Adipocyte (in vitro differentiated cells): ENCODE measurements at regions not wholly inside any gene's neighbourhood (a gene's known extent, or its start where the extent isn't known, plus 50 kb on each side); places are given as distances from the start of the nearest gene placed in this dataset.

Experiments
- DNase-seq: peaks from one replicate; pipeline ENCODE4 v3.0.0-alpha.2; 2015; ENCODE audit warnings: low read depth
- H3K27me3 ChIP-seq: replicated peaks from 2 replicates; pipeline ENCODE4 v1.7.0; 2013; ENCODE audit warnings: mild to moderate bottlenecking, low read length, moderate library complexity; ENCODE audit not compliant: control insufficient read depth, insufficient read depth
- H3K36me3 ChIP-seq: 2 replicates; pipeline ENCODE4 v1.7.0; 2013; ENCODE audit warnings: low read length, mild to moderate bottlenecking, moderate library complexity; ENCODE audit not compliant: control insufficient read depth, insufficient read depth, severe bottlenecking
- H3K4me1 ChIP-seq: 2 replicates; pipeline ENCODE4 v1.7.0; 2013; ENCODE audit warnings: mild to moderate bottlenecking, low read length, moderate library complexity; ENCODE audit not compliant: control insufficient read depth, insufficient read depth
- H3K4me3 ChIP-seq: 2 replicates; pipeline ENCODE4 v1.7.0; 2013; ENCODE audit warnings: mild to moderate bottlenecking, low read length, moderate library complexity
- H3K9ac ChIP-seq: 2 replicates; pipeline ENCODE4 v1.7.0; 2013; ENCODE audit warnings: mild to moderate bottlenecking, low read length, moderate library complexity
- H3K9me3 ChIP-seq: 2 replicates; pipeline ENCODE4 v1.7.0; 2013; ENCODE audit warnings: mild to moderate bottlenecking, low read length, moderate library complexity; ENCODE audit not compliant: control insufficient read depth

GRCh38 chr2:149991576-149991975 is 404.0 kb upstream of the MMADHC start:
- no peak for DNase-seq
- H3K27me3 ChIP-seq, result no peaks in the 10 kb centered on the region
- H3K9me3 ChIP-seq, result no peaks in the 10 kb centered on the region
- H3K4me1 ChIP-seq, result peaks cover 24% of the 10 kb centered on the region
- H3K36me3 ChIP-seq, result no peaks in the 10 kb centered on the region
- no peak overlapping the region for H3K4me3 ChIP-seq
- H3K9ac ChIP-seq, result no peak overlapping the region

DNA sequence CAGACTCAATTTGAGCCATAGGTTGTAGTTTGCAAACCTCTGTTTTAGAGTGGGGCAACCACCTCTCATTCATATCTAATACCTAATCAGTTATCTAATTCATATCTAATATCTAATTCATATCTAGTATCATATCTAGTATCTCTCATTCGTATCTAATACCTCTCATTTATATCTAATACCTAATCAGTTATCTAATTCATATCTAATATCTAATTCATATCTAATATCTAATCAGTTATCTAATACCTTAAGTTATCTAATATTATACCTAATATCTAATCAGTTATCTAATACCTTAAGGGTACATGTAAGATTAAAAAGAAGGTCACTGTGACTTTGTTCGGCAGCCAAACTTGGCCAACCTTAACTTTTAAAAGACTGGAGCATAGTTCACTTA is 403.4 kb upstream of the MMADHC start:
- Histone ChIP-seq H3K9me3 (no peaks in the 10 kb centered on the region), H3K36me3 (no peaks in the 10 kb centered on the region), H3K27me3 (no peaks in the 10 kb centered on the region), H3K9ac (no peak overlapping the region), H3K4me3 (no peak overlapping the region), H3K4me1 (peaks cover 24% of the 10 kb centered on the region)
- no peak for DNase-seq

GRCh38 chr2:149989447-149990063 is 402.0 kb upstream of the MMADHC start:
- Histone ChIP-seq H3K4me1 (peaks cover 24% of the 10 kb centered on the region), H3K9ac (no peak overlapping the region), H3K36me3 (no peaks in the 10 kb centered on the region), H3K27me3 (no peaks in the 10 kb centered on the region), H3K4me3 (no peak overlapping the region), H3K9me3 (no peaks in the 10 kb centered on the region)
- peak; percentile 17 for DNase-seq

GRCh38 chr2:149988361-149988760 is 400.8 kb upstream of the MMADHC start:
- Histone ChIP-seq H3K9ac (no peak overlapping the region), H3K9me3 (no peaks in the 10 kb centered on the region), H3K4me1 (peaks cover 16% of the 10 kb centered on the region), H3K4me3 (no peak overlapping the region), H3K27me3 (no peaks in the 10 kb centered on the region), H3K36me3 (no peaks in the 10 kb centered on the region)
- no peak for DNase-seq

DNA sequence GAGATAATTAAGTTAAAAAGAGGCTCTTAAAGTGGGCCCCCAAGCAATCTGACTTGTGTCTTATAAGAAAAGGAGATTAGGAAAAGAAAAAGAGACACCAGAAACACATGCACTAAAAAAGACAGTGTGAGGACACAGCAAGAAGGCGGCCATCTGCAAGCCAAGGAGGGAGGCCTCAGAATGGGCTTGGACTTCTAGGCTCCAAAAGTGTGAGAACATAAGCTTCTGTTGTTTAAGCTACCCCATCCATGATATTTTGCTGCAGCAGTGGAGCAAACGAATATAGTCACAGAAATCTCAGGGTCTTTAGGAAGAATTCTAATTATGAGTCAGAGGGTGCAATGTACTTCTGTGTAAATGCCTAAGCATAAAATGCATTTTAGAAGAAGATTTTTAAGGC is 399.3 kb upstream of the MMADHC start:
- Histone ChIP-seq H3K36me3 (no peaks in the 10 kb centered on the region), H3K9ac (no peak overlapping the region), H3K9me3 (no peaks in the 10 kb centered on the region), H3K27me3 (no peaks in the 10 kb centered on the region), H3K4me3 (no peak overlapping the region), H3K4me1 (peaks cover 16% of the 10 kb centered on the region)
- no peak for DNase-seq

DNA sequence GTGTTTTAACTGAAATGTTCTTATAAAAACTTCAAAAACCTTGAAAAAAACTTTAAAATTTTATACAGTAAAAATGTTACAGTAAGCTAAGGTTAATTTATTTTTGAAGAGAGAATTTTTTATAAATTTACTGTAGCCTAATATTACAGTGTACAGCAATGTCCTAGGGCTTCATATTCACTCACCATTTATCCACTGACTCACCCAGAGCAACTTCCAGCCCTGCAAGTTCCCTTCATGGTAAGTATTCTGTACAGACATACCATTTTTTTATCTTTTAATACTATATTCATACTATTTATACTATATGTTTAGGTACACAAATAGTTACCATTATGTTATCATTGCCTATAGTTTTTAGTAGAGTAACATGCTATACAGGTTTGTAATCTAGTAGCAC is 396.7 kb upstream of the MMADHC start:
- no peak for DNase-seq
- H3K27me3 ChIP-seq, result no peaks in the 10 kb centered on the region

DNA sequence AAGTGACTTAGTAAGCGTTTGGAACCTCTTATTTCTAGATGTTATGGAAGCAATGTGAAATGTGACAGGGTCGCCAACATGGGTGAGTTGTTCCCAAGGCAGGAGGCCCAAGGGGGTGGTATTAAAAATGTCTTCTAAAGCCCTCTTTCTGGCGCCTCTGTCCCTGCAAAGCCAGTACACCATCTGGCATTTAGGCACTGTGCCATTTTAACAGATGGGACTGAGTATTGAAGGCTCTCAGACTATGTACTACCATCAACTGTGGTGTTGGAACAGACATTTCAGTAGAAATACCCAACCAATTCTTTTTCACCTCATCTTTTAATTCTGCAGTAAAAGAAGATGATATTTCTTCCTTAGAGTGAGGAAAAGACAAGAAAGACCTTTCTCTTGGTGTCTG is 384.5 kb upstream of the MMADHC start:
- Histone ChIP-seq H3K9me3 (no peaks in the 10 kb centered on the region), H3K4me3 (no peak overlapping the region), H3K9ac (no peak overlapping the region), H3K4me1 (peaks cover 9% of the 10 kb centered on the region), H3K36me3 (no peaks in the 10 kb centered on the region), H3K27me3 (no peaks in the 10 kb centered on the region)
- no peak for DNase-seq

More for the DNA sequence above, 396.7 kb upstream of the MMADHC start:
- peaks cover 7% of the 10 kb centered on the region for H3K9me3 ChIP-seq
- H3K9ac ChIP-seq, result no peak overlapping the region
- H3K4me3 ChIP-seq, result no peak overlapping the region
- H3K36me3 ChIP-seq, result no peaks in the 10 kb centered on the region
- peaks cover 7% of the 10 kb centered on the region for H3K4me1 ChIP-seq

GRCh38 chr2:149954981-149955600 is 367.5 kb upstream of the MMADHC start:
- Histone ChIP-seq H3K9me3 (no peaks in the 10 kb centered on the region), H3K27me3 (no peaks in the 10 kb centered on the region), H3K9ac (no peak overlapping the region), H3K4me3 (no peak overlapping the region), H3K36me3 (no peaks in the 10 kb centered on the region), H3K4me1 (peaks cover 6% of the 10 kb centered on the region)
- DNase-seq, result no peak

DNA sequence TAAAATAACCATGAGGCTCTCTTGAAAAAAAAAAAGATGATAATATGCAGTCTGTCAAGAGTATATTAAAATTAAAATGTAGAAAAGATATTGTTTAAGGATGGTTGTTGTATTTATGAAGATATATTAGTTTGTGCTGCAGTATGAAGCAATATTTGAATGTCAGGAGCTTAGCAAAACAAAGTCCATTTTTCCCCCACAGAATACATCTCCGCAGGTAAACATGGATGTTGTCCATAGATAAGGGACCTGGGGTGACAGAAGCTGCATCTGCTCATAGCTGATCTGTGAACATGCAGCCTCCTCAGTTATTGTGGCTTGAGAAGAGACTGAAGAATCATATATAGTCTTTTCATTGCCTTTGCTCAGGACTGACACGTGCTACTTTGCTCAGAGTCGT is 366.1 kb upstream of the MMADHC start:
- peaks cover 6% of the 10 kb centered on the region for H3K4me1 ChIP-seq
- no peaks in the 10 kb centered on the region for H3K36me3 ChIP-seq
- DNase-seq, result no peak
- no peak overlapping the region for H3K9ac ChIP-seq
- no peaks in the 10 kb centered on the region for H3K9me3 ChIP-seq
- no peak overlapping the region for H3K4me3 ChIP-seq
- no peaks in the 10 kb centered on the region for H3K27me3 ChIP-seq

DNA sequence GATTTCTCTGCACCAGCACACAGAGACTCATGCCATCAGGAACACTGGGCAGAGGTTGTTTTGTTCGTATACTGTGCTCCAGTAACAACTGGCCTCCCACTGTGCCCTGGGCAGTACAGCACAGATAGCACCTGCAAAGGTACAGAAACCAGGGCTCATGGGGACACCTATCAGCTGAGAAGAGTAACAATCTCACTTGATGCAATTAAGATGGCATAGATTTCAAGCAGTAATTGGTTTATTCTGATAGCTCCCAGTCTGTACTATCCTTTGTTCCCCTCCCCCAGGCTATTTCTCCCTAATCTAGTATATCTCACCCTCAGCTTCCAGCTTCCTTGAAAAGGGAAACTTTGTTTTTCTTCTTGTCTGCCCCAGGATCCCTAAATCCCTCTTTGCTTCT is 343.9 kb upstream of the MMADHC start:
- H3K36me3 ChIP-seq, result no peaks in the 10 kb centered on the region
- H3K9ac ChIP-seq, result no peak overlapping the region
- H3K27me3 ChIP-seq, result no peaks in the 10 kb centered on the region
- H3K9me3 ChIP-seq, result no peaks in the 10 kb centered on the region
- no peak overlapping the region for H3K4me3 ChIP-seq
- DNase-seq, result no peak
- no peaks in the 10 kb centered on the region for H3K4me1 ChIP-seq

- H3K9ac ChIP-seq, result no peak overlapping the region
- no peaks in the 10 kb centered on the region for H3K9me3 ChIP-seq
- H3K4me3 ChIP-seq, result no peak overlapping the region
- no peaks in the 10 kb centered on the region for H3K36me3 ChIP-seq
- DNase-seq, result no peak
- H3K27me3 ChIP-seq, result no peaks in the 10 kb centered on the region
- H3K4me1 ChIP-seq, result no peaks in the 10 kb centered on the region
These were observed 340.4 kb upstream of the MMADHC start for GRCh38 chr2:149928011-149928410.

- Histone ChIP-seq H3K36me3 (no peaks in the 10 kb centered on the region), H3K9ac (no peak overlapping the region), H3K9me3 (peaks cover 5% of the 10 kb centered on the region), H3K27me3 (no peaks in the 10 kb centered on the region), H3K4me3 (no peak overlapping the region), H3K4me1 (no peaks in the 10 kb centered on the region)
- DNase-seq, result peak; percentile 18
These were observed 338.6 kb upstream of the MMADHC start for GRCh38 chr2:149926149-149926548.
